ENCODE measurements at regions not wholly inside any gene's neighbourhood (a gene's known extent, or its start where the extent isn't known, plus 50 kb on each side); places are given as distances from the start of the nearest gene placed in this dataset.
"Not testable (repeated sequence)": the region's sequence is repeated elsewhere in the genome, so short reads cannot be mapped to it uniquely, and the experiment has no call there.

DNA sequence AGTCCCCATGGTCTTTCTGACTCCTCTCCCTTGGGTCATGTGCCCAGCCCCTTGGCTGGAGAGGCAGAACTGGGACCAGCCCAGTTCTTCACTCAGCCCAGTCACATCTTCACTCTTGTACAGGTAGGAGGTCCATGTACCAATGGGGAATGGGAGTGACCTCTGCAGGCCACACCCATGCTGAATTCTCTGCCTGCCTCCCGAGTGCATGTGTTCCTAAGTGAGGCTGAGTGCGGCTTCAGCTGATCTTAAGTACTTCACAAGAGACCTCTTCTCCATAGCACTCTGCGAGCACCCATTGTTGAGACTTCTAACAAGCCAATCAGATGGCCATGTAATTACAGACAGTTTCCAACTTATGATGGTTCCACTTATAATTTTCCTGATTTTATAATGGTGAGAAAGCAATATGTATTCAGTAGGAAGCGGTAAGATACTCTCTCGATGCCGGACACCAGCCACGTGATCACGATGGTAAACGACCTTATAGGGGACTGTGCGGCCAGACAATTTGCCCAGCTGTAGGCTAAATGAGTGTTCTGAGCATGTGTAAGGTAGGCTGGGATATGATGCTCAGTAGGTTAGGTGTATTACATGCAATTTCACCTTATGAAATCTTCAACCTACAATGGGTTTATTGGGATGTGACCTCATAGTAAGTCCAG is 112.1 kb downstream of the KLF13 start:
- no peak overlapping the region for H3K27ac ChIP-seq (ENCODE audit: low read depth in 1 of 2, low read length in 1 of 2)
- no peak overlapping the region for H3K4me3 ChIP-seq
- 76 to 87% methylated on average over 10 of the region's 10 CpGs for WGBS, 2 donors
- DNase-seq (peak in 2 of 3 donors; percentile 36 to 43), ATAC-seq (ENCODE audit: insufficient read depth, low FRiP score) (peak; percentile 15)
- TF ChIP-seq, protein P1, sequence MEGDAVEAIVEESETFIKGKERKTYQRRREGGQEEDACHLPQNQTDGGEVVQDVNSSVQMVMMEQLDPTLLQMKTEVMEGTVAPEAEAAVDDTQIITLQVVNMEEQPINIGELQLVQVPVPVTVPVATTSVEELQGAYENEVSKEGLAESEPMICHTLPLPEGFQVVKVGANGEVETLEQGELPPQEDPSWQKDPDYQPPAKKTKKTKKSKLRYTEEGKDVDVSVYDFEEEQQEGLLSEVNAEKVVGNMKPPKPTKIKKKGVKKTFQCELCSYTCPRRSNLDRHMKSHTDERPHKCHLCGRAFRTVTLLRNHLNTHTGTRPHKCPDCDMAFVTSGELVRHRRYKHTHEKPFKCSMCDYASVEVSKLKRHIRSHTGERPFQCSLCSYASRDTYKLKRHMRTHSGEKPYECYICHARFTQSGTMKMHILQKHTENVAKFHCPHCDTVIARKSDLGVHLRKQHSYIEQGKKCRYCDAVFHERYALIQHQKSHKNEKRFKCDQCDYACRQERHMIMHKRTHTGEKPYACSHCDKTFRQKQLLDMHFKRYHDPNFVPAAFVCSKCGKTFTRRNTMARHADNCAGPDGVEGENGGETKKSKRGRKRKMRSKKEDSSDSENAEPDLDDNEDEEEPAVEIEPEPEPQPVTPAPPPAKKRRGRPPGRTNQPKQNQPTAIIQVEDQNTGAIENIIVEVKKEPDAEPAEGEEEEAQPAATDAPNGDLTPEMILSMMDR (IDR thresholded peaks at IDR 0.05; ENCODE audit: control extremely low read depth, extremely low read depth): no peak
- H3K9me3 ChIP-seq (ENCODE audit: control insufficient read depth in 4 of 4, insufficient read depth in 3 of 4, low read length in 3 of 4): no peaks in the 10 kb centered on the region
- no peaks in the 10 kb centered on the region for H3K36me3 ChIP-seq (ENCODE audit: control insufficient read depth in 4 of 4, insufficient read depth in 4 of 4, low read length in 4 of 4)
- peaks cover 0 to 20% (median 6%) of the 10 kb centered on the region in 5 donors for H3K4me1 ChIP-seq (ENCODE audit: control insufficient read depth in 5 of 5, insufficient read depth in 5 of 5, low read length in 5 of 5)
- H3K9ac ChIP-seq (ENCODE audit: insufficient read depth in 1 of 2, low read length in 2 of 2): no peak overlapping the region
- H3K27me3 ChIP-seq (ENCODE audit: control insufficient read depth in 3 of 3, insufficient read depth in 3 of 3, low read length in 2 of 3): no peaks in the 10 kb centered on the region

DNA sequence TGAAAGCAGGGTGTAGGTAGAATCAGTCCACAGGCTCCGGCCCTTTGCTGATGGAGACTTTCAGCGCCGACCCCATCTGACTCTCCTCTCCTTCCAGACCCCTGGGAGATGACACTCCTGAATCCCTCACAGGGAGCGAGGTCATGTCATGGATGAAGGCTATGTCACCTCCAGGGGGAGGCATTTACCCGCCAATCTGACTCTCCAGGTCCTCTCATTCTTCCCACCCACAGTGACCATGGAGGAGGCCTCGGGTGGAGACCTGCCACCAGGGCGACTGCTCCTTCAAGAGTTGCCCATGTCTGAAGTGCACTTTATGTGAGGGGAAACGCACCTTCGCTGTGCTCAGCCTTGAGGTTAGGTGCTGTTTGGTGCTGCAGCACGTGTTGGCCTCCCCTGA is 112.7 kb downstream of the KLF13 start:
- H3K4me3 ChIP-seq: no peak overlapping the region
- peak in 1 of 3 donors; percentile 25 for DNase-seq
- peaks cover 0 to 15% (median 6%) of the 10 kb centered on the region in 5 donors for H3K4me1 ChIP-seq (ENCODE audit: control insufficient read depth in 5 of 5, insufficient read depth in 5 of 5, low read length in 5 of 5)
- no peak overlapping the region for H3K9ac ChIP-seq (ENCODE audit: insufficient read depth in 1 of 2, low read length in 2 of 2)
- no peak overlapping the region for H3K27ac ChIP-seq (ENCODE audit: low read depth in 1 of 2, low read length in 1 of 2)
- H3K36me3 ChIP-seq (ENCODE audit: control insufficient read depth in 4 of 4, insufficient read depth in 4 of 4, low read length in 4 of 4): no peaks in the 10 kb centered on the region
- TF ChIP-seq, protein P1 (IDR thresholded peaks at IDR 0.05; ENCODE audit: control extremely low read depth, extremely low read depth): peak; percentile 13
- WGBS, 2 donors: 70 to 80% methylated on average over 10 of the region's 10 CpGs
- no peaks in the 10 kb centered on the region for H3K27me3 ChIP-seq (ENCODE audit: control insufficient read depth in 3 of 3, insufficient read depth in 3 of 3, low read length in 2 of 3)
- H3K9me3 ChIP-seq (ENCODE audit: control insufficient read depth in 4 of 4, insufficient read depth in 3 of 4, low read length in 3 of 4): no peaks in the 10 kb centered on the region
- no peak for ATAC-seq (ENCODE audit: insufficient read depth, low FRiP score)

DNA sequence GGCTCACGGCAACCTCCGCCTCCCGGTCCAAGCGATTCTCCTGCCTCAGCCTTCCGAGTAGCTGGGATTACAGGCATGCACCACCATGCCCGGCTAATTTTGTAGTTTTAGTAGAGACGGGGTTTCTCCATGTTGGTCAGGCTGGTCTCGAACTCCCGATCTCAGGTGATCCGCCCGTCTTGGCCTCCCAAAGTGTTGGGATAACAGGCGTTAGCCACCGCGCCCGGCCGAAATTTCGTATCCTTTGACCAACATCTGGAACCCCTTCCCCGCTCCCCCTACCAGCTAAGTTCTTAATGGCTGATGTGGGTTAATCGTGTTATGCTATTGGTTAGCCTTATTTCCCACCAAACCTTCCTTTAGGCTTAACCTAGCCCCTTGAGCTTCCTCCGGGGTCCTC is 113.6 kb downstream of the KLF13 start:
- not testable (repeated sequence) for H3K9ac ChIP-seq (ENCODE audit: insufficient read depth in 1 of 2, low read length in 2 of 2); H3K27me3 ChIP-seq (ENCODE audit: control insufficient read depth in 3 of 3, insufficient read depth in 3 of 3, low read length in 2 of 3); ATAC-seq (ENCODE audit: insufficient read depth, low FRiP score); H3K9me3 ChIP-seq (ENCODE audit: control insufficient read depth in 4 of 4, insufficient read depth in 3 of 4, low read length in 3 of 4); DNase-seq; H3K4me3 ChIP-seq; H3K36me3 ChIP-seq (ENCODE audit: control insufficient read depth in 4 of 4, insufficient read depth in 4 of 4, low read length in 4 of 4)
- peak overlapping the region in 1 of 2 donors; percentile 50 for H3K27ac ChIP-seq (ENCODE audit: low read depth in 1 of 2, low read length in 1 of 2)
- peaks cover 0 to 11% (median 5%) of the 10 kb centered on the region in 5 donors for H3K4me1 ChIP-seq (ENCODE audit: control insufficient read depth in 5 of 5, insufficient read depth in 5 of 5, low read length in 5 of 5)
- 96 to 97% methylated on average over 20 of the region's 20 CpGs for WGBS, 2 donors

DNA sequence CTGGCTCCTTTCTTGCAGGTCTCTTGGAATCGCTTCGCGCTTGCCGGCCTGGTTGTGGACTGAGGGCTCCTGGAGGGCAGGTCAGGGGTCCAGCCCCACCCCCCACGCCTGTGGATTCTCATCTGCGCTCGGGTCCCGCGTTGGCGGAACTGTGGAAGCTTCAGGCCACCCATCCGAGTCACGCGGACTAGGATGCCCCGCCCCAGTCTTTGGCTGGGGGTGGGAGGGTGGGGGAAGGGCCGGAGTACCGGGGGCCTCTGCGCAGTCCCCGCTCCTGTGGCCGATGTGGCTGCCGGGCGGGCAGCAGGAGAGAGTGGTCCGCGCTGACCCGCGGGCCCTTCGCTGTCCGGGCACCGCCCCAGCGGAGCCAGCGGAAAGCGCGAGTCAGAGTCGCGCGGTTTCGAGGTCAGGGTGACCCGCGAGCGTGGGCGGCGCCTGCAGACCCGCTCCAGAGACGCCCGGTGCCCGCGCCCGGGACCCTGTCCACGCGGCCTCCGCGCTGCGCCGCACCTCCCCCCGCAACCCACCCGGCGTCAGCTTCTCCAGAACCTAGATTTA is 114.2 kb downstream of the KLF13 start:
- H3K27me3 ChIP-seq (ENCODE audit: control insufficient read depth in 3 of 3, insufficient read depth in 3 of 3, low read length in 2 of 3): no peaks in the 10 kb centered on the region
- H3K27ac ChIP-seq (ENCODE audit: low read depth in 1 of 2, low read length in 1 of 2): peak overlapping the region; percentile 80
- H3K36me3 ChIP-seq (ENCODE audit: control insufficient read depth in 4 of 4, insufficient read depth in 4 of 4, low read length in 4 of 4): no peaks in the 10 kb centered on the region
- H3K9me3 ChIP-seq (ENCODE audit: control insufficient read depth in 4 of 4, insufficient read depth in 3 of 4, low read length in 3 of 4): no peaks in the 10 kb centered on the region
- H3K4me1 ChIP-seq (ENCODE audit: control insufficient read depth in 5 of 5, insufficient read depth in 5 of 5, low read length in 5 of 5): peaks cover 0 to 8% (median 0%) of the 10 kb centered on the region in 5 donors
- ATAC-seq (ENCODE audit: insufficient read depth, low FRiP score) (peak; percentile 35), DNase-seq (peak; percentile 29 to 55 (median 52))
- H3K9ac ChIP-seq (ENCODE audit: insufficient read depth in 1 of 2, low read length in 2 of 2): no peak overlapping the region
- peak overlapping the region; percentile 47 for H3K4me3 ChIP-seq
- 3% methylated on average over 34 to 56 of the region's 56 CpGs for WGBS, 2 donors
- TF ChIP-seq, protein P1 (IDR thresholded peaks at IDR 0.05; ENCODE audit: control extremely low read depth, extremely low read depth): no peak

Measured in lung (tissue), 11 donors.